ENCODE measurements at regions not wholly inside any gene's neighbourhood (a gene's known extent, or its start where the extent isn't known, plus 50 kb on each side); places are given as distances from the start of the nearest gene placed in this dataset.
"Not testable (repeated sequence)": the region's sequence is repeated elsewhere in the genome, so short reads cannot be mapped to it uniquely, and the experiment has no call there.

DNA sequence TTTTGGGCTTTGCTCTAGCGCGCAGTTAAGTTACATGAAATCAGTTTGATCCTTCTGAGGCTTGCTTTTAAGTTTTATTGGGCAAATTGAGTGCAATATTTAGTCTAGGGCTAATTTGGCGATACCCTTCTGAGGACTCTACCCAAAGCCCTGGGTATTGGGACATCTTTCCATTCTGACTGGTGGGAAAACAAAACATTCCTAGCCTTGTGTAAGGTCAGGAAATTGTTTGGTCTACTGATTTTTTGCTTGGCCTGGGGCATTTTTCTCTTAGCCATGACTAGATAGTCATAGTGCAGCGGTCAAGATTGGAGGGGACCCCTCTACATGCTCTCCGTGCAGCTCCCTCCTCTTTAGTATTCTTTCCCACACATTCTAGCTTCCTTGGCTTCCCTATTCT, 189.6 kb upstream of the PTGFR start:
- DNase-seq = no peak

DNA sequence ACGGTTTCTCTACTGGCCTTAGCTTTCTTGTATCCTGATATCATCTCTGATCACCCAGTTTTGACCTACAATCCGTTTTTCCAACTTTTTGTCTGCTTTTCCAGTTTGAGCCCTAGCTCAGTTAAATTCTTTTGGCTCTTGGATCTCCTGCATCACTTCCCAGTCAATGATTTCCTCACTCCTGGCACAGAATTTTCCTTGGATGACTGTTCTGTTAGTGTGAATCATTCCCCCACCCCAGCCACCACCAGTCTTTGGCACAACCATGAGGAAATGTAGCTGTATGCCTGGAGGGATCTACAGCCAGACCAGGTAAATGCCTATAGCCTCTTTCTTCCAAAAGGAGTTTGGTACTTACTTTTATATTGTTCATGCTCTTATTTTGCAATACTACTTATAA, 187.2 kb upstream of the PTGFR start:
- DNase-seq = no peak

DNA sequence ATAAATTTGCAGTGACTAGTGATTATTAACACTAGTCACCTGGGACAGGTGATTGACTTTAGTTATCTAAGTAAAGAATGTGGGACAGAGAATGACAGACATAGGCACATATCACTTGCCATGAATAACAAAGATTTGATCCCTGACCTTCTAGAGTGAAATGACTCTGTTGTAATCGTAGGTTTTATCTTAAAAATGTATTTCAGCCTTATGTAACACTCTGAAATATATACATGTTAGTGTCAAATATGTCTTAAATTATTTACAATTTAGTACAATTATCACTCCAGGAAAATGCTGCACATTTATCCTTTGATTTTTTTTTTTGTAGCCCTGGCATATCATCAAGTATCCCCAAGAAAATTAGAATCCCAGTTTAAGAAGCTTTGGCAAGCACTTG, 186.4 kb upstream of the PTGFR start:
- DNase-seq = no peak

DNA sequence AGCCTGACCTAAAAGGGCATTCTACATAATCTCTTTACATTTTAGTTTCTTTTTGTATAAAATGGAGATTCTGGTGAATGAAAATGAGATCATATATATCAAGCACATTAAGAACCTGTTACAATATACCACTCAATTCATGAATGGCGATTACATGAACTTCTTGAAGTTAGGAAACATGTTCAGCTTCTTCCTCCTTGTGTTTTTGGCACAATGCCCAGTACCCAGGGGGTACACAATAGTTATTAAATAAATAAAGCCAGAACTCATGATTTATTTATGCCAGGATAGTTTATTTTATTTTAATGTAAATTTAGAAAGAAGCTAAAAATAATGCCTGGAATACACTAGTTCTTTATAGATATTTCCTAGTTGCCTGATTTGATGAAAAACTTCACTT, 186.0 kb upstream of the PTGFR start:
- no peak for DNase-seq

DNA sequence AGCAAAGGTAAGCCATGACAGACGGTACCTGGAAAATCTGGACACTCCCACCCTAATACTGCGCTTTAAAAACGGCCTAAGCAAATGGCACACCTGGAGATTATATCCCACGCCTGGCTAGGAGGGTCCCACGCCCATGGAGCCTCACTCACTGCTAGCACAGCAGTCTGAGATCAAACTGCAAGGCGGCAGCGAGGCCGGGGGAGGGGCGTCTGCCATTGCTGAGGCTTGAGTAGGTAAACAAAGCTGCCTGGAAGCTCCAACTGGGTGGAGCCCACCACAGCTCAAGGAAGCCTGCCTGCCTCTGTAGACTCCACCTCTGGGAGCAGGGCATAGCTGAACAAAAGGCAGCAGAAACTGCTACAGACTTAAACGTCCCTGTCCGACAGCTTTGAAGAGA, 180.5 kb upstream of the PTGFR start:
- not testable (repeated sequence) for DNase-seq

DNA sequence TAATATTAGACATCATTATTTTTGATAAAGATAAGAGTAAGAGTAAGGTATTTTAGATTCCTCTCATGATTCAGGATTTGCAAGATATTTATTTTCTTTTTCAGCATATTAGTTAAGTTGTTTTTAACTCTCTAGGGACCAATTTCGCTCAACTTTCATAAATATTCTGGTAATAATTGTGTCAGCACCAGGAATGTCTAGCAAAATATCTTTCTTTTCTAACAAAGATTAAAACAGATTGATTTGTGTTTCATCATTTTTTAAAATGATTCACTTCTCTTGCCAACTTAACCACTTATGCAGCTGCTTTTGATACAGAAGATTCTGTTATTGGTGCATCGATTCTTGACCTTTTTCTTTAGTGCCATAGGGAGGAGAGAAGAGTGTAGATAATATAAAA, 172.8 kb upstream of the PTGFR start:
- DNase-seq = no peak

DNA sequence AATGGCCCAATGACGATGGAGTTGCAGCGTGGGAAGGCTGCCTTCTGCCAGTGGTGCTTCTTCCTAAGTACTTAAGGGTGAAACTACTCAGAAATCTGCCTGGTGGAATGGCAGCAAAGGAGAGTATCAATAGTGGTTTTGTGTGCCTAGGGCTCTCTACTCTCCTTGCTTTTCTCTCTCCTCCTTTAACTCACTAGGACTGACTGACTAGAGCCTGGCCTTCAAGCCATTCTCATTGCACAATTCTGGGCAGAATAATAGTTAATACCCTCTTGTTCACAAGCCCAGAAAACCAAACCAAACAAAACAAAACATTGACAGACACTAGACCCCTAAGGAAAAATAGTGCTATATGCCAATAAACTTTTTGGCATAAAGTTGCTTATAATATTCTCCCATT, 171.2 kb upstream of the PTGFR start:
- DNase-seq = no peak

DNA sequence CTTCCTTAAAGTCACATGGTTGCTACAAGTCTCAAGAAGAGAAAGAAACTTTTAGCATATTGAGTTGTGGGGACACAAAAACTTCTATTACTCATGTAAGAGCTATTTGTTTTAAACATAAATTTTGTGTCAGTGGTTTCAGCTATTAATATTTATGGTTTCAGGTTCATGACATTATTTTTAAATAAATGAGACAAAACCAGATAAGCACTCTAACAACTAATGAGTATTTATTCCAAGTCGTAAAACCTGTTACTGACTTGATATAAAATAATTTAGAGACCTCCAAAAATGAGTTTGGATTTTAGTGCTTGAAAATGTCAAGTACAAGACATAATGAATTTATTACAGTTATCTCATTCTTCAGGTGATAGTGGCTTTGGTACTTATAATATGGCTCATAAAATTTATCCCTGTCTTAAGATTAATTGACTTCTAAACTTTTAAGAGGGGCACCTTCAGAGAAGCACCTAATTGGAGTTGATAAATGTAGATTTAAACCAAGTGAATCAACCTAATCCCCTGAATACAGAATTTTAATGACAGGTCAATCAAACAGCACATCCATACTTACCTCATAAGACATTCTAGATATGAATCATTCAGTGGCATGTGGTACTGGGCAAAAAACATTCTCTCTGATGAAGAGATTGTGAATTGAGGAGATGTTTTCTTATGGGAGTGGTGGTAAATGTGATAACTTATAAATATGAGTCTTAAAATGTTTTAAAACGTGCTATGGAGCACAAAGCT, 167.7 kb upstream of the PTGFR start:
- DNase-seq = no peak

DNA sequence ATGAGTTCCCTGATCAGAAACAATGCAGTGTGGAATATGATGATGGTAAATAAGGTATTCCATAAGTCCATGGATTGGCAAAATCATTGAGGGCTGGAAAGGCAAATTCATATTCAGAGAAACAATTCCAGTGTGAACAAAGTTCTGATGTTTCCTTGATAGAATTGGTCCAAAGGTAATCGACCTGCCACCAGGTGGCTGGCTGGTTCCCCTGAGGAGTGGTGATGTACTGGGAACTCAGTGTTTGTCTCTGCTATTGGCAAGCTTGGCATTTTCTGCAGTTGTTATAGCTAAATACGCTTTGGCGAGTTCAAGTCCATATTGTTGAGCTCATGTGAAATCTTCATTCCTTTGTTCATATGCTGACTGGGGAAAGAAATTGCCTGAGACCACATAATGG, 165.5 kb upstream of the PTGFR start:
- DNase-seq = no peak

DNA sequence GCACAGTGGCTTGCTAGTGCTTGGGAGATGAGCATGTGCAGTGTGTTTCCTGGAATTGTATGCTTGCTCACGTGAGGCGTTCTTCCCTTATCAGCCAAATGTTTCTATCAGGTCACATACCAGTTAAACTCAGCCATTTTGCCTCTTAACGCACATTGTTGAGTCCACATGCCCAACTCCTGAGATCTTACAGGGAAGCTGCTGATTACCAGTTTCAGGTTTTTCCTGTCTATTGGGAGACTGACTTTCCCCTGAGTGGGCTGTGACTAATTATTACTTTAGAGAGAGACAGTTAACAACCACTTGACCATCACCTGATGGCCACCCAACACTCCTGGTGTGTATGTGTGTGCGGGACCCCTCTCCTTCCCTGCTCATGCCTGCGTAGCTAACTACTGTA, 161.3 kb upstream of the PTGFR start:
- no peak for DNase-seq

DNA sequence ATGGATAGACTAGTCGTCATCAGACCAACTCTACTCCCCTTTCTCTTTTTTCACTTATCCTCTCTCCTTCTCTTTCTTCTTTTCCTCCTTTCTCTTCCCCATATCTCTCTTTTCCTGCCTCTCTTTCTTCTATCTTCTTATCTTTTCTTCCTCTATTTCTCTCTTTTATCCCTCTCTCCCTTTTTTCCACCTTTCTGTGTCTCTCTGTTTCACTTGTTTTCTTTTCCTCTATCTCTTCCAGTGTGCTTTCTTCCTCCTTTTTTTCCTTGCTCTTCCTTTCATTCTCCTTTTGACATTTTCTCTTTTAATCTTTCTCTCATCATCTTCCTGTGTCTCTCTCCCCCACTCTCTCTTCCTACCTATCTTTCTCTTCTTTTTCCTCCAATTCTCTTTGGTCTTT, 159.0 kb upstream of the PTGFR start:
- no peak for DNase-seq

DNA sequence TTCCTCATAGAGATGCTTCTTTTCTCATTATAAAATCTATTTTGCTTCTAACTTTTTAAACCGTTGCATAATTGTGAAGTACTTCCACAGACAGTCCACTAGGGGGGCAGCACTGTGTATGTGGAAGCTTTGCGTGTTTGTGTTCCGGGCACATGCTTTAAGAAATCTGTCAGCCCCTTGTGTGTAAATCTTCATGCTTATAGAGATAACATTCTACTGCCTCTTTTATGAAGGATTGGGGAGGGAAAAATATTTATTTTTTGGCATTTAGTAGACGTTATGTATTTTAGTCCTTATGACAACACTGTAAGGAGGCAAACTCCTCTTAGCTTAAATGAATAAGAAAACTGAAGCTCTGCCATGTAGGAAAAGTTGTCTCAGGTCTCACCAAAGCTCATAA, 157.3 kb upstream of the PTGFR start:
- DNase-seq = peak; percentile 7

DNA sequence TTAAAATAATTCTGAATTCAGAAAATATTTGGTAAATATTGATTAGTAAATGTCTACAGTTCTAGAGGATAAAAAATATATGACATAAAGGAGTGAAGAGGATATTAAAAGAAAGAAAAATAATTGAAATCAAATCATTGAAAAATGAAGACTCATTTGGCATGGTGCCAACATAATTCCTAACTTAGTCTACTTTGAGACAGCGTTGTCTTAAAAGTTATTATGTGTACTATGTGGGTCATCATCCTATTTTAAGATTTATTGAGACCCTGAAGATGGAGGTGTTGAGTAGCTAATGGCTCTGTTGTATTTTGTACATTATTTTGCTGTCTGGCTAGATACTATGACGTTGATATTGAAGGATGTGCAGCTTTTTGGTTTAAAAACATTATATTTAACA, 156.7 kb upstream of the PTGFR start:
- no peak for DNase-seq

DNA sequence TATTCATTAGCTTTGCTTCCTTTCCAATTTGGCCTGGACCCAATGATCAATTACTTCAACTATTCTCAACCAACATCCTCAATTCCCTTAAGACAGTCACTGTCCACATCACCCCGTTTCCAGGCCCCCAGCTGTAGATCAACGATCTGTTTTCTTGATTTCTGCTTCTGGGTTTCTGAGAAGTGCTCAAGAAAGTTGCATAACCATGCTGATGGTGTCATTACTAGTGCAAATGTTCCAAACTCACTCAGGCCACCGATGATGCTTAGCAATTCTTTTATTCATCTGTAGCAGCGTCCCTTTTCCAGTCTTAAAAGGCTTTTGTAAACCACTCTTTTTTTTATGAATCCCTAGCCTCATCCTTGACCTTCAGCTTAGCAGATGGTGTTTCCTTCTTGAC, 155.8 kb upstream of the PTGFR start:
- no peak for DNase-seq

DNA sequence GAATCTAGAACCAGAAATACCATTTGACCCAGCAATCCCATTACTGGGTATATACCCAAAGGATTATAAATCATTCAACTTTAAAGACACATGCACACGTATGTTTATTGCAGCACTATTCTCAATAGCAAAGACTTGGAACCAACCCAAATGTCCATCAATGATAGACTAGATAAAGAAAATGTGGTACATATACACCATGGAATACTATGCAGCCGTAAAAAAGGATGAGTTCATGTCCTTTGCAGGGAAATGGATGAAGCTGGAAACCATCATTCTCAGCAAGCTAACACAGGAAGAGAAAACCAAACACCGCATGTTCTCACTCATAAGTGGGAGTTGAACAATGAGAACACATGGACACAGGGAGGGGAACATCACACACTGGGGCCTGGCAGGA, 154.0 kb upstream of the PTGFR start:
- not testable (repeated sequence) for DNase-seq

DNA sequence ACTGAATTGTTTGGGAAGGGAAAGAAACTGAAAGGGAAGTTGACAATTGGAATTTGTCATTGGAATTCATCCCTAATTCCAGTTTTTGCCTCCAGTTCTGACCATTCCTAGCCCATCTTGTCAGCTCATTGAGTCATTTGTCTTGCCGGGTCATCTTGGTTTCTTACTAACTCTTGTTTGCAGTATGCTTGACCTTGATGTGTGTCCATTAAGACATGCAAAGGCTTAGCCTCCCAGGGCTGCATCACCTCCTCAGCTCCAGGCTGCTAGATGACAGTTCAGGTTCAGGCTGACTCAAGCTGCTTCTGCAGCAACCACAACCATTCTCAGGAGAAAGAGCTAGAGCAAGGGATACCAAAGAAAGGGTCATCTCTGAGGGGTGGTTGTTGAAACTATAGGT, 151.3 kb upstream of the PTGFR start:
- DNase-seq = no peak

DNA sequence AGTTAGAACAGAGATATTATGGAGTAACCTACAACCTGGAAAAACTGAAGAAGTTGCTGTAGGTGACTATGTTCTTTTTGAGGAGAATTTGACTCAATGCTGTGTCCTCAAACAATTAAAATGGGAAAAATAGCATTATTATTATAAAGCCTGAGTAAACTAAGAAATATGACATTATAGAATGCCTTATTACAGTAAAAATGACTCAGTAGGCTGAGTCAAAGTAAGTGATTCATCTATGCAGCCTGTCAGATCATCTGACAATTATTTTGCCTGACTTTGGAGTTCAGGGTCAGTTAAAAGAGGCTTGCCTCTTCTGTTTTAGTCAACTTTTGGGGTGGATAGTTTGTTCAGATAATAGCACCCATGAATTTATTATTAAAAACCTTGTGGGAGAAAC, 150.8 kb upstream of the PTGFR start:
- DNase-seq = no peak

DNA sequence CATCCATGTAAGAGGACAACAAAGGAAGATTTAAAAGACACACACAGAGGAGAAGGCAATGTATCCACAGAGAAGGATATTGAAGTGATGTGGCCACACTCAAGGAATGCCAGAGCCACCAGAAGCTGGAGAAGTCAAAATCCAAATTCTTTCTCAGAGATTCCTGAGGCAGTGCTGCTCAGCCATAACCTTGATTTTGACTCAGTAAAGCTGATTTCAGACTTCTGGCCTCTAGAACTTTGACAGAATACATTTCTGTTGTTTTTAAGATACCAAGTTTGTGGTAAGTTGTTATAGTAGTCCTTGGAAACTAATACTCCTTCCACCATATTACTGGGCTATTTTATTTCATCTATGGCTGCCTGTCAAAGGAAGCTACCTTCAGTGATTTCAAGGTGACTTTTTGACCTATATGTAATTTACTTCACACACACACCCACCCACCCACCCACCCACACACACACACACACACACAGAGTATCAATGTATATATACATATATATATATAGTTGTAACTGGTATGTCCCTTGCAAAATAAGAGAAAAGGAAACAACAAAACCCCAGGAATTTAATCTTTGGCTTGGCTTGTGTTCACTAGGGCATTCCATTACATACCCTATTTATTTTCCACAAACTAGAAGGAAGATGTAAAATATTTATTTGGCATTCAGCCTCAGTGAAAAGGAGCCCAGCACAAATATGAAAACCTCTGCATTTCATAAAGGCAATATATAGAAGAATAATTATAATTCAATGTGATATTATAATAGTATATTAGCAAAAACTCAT, 142.1 kb upstream of the PTGFR start:
- DNase-seq = no peak

DNA sequence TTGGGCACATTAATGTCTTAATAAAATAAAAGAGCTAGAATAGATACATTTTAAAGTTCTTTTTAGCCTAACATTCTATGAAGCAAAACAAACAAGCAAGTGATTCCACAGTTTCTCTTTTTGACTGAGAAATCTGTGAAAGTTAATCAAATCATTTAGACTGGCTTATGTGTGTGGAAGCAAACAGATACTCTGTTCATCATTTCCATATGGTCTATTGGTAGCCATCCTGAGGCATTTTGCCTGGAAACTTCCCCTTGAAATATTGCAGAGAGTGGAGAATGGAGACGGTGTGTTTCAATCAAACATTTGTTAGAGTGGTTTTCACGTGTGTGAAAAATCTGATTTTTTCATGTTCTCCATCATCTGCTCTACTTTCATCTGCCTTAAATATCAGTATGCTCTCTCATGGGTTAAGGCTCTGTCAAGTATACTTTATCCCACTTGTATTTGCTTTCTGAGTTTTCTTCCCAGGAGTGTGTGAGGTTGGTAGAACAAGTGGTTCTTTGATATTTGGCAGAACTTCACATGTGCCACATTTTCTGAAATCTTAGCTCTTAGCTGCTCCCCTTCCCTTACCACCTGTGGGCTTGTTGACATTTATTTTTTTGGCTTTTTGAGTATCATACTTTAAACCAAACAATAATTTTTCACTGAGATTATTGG, 139.1 kb upstream of the PTGFR start:
- DNase-seq = no peak

DNA sequence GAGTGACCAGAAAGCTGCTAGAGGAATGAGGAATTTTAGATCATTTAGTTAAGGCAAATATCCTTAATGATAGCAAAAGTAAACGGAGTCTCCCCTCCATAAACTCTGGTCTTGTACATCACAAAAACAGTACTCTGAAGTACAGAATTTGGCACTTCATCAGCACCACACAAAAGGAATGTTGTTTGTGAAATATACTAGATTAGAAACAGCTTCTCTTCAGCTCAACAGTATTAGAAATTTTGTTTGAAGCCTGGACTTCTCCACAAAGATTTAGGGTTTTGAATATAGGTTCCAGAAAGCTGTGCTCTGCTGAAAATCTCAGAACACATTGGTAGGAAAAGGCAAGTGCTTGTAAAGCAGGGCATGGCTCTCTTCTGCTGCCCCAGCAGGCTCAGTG, 135.1 kb upstream of the PTGFR start:
- no peak for DNase-seq

DNA sequence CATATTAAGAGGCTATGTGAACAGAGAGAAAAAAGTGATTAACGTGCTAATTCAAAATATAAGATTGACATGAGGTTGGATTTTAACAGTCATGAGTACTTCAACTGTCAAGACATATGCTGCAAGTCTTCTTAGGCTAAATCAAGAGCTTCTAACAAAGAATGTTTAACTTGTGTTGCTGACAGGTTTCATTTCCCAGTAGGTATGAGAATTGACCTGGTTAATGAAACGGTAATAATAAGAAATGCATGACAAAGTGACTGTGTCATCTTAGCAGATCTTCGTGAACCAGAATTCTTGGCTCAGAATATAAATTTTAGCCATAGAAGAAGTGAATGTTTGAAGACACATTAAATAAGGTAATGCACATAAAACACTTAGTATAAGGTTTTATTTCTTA, 132.6 kb upstream of the PTGFR start:
- DNase-seq = no peak

DNA sequence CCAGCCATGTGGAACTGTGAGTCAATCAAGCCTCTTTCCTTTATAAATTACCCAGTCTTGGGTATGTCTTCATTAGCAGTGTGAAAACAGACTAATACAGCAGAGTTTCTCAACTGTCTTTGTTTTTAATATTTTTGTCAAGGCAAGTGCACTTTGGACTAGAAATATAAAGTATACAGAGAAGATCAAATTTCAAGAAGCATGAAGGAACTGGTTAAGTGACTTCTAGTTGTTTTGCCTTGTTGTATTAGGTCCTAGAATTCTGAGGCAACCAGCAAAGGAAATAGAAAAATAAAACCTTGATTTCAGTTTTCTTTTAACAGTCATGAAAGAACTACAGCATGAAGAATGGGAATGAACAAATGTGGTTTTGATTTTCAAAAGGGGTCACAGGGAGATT, 131.1 kb upstream of the PTGFR start:
- DNase-seq = no peak

DNA sequence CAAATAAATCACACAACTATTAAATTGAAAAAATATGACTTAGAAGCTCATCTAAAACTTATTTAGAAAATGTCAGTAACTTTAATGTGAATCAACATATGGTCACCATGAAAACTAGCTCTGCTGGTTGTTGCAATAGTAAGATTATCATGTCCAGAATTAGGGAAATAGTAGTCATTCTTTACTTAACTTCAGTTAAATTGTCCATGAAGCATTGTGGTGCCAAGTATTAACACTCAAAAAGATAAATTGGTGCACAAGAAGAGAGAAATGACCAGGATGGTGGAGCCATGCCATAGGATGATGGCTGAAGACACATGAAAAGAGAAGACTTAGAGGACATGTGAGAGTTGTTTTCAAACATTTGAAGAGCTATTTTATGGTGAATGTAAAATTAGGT, 130.2 kb upstream of the PTGFR start:
- DNase-seq = no peak

DNA sequence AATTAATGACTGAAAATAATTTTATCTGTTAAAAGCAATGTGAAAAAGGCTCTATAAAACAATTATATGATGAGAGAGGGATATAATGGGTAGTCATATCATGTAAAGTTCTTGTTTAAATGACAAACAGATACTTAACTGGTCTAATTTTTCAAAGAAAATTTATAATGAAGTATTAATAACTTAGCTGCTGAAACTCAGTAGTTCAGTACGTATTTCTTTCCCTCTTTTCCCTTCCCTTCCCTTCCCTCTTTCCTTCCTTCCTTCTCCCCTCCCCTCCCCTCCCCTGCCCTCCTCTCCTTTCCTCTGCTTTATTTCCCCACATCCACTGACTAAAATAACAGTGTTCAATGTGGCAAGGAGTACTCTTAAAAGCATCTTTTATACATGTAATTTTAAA, 123.1 kb upstream of the PTGFR start:
- DNase-seq = no peak
